GM12878 (cell line): ENCODE measurements at regions not wholly inside any gene's neighbourhood (a gene's known extent, or its start where the extent isn't known, plus 50 kb on each side); places are given as distances from the start of the nearest gene placed in this dataset.

ENCODE experiments used
- FOXM1 ChIP-seq: IDR thresholded peaks from 2 replicates; pipeline ENCODE4 v1.6.1; 2012; ENCODE audit warnings: low read depth, mild to moderate bottlenecking, inconsistent platforms, low read length, moderate library complexity
- MAX ChIP-seq: IDR thresholded peaks from 2 replicates; pipeline ENCODE4 v1.6.1; 2012; ENCODE audit warnings: low read depth, low read length, improper control_type of control experiment
- POLR2A ChIP-seq: IDR thresholded peaks from 2 replicates; pipeline ENCODE4 v1.6.1; 2011; ENCODE audit warnings: low read depth, mild to moderate bottlenecking, low read length
- SIN3A ChIP-seq: IDR thresholded peaks from 2 replicates; pipeline ENCODE4 v1.6.1; 2012; ENCODE audit warnings: low read depth, low read length, improper control_type of control experiment
- SREBF2 ChIP-seq: IDR thresholded peaks from 2 replicates; pipeline ENCODE4 v1.6.1; 2012; ENCODE audit warnings: mild to moderate bottlenecking, low read length
- TF ChIP-seq, protein P1 (sequence below), 3 experiments: IDR thresholded peaks in 2 of 3; conservative IDR thresholded peaks in 1 of 3; 2 replicates each; pipeline ENCODE4 v1.5.1; 2011; ENCODE audit warnings: low read depth in 3 of 3, low read length in 3 of 3, mild to moderate bottlenecking in 3 of 3, control low read depth in 2 of 3, moderate library complexity in 2 of 3, inconsistent platforms in 1 of 3, mixed read lengths in 1 of 3; ENCODE audit not compliant: control insufficient read depth in 2 of 3, insufficient read depth in 1 of 3; ENCODE audit errors: extremely low read depth in 1 of 3

DNA sequence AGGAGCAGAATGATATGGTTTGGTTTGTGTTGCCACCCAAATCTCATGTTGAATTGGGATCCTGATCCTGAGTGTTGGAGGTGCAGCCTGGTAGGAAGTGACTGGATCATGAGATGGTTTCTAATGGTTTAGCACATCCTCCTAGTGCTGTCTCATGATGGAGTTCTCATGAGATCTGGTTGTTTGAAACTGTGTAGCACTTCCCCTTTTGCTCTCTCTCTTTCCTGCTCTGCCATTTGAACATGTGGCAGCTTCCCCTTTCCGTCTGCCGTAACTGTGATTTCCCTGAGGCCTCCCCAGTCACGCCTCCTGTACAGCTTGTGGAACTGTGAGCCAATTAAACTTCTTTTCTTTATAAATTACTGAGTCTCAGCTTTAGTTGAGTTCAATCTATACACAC lies 756.8 kb upstream of the CDH6 start:
- TF ChIP-seq SREBF2 (no peak), FOXM1 (no peak), POLR2A (no peak), MAX (no peak), SIN3A (no peak)
- TF ChIP-seq, protein P1, sequence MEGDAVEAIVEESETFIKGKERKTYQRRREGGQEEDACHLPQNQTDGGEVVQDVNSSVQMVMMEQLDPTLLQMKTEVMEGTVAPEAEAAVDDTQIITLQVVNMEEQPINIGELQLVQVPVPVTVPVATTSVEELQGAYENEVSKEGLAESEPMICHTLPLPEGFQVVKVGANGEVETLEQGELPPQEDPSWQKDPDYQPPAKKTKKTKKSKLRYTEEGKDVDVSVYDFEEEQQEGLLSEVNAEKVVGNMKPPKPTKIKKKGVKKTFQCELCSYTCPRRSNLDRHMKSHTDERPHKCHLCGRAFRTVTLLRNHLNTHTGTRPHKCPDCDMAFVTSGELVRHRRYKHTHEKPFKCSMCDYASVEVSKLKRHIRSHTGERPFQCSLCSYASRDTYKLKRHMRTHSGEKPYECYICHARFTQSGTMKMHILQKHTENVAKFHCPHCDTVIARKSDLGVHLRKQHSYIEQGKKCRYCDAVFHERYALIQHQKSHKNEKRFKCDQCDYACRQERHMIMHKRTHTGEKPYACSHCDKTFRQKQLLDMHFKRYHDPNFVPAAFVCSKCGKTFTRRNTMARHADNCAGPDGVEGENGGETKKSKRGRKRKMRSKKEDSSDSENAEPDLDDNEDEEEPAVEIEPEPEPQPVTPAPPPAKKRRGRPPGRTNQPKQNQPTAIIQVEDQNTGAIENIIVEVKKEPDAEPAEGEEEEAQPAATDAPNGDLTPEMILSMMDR (IDR thresholded peaks at IDR 0.05 in 2 of 3, conservative IDR thresholded peaks at IDR 0.05 in 1 of 3; ENCODE audit: control insufficient read depth in 2 of 3, extremely low read depth in 1 of 3, insufficient read depth in 1 of 3, low read depth in 3 of 3, low read length in 3 of 3): no peak
